ENCODE measurements at regions not wholly inside any gene's neighbourhood (a gene's known extent, or its start where the extent isn't known, plus 50 kb on each side); places are given as distances from the start of the nearest gene placed in this dataset.
"Not testable (repeated sequence)": the region's sequence is repeated elsewhere in the genome, so short reads cannot be mapped to it uniquely, and the experiment has no call there.

DNA sequence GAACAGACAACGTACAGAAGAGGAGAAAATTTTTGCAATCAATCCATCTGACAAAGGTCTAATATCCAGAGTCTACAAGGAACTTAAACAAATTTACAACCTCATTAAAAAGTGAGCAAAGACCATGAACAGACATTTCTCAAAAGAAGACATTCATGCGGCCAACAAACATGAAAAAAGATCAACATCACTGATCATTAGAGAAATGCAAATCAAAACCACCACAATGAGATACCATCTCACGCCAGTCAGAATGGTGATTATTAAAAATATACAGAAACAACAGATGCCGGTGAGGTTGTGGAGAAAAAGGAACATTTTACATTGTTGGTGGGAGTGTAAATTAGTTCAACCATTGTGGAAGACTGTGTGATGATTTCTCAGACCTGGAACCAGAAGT is 149.0 kb upstream of the OLIG3 start:
- not testable (repeated sequence) for H3K4me1 ChIP-seq (ENCODE audit: control insufficient read depth, insufficient read depth, low read length, poor library complexity, severe bottlenecking); H3K9me3 ChIP-seq (ENCODE audit: control insufficient read depth, low read length); H3K36me3 ChIP-seq (ENCODE audit: control insufficient read depth, insufficient read depth, low read length); H3K4me3 ChIP-seq (ENCODE audit: extremely low read depth, insufficient read depth, low read length, poor library complexity, severe bottlenecking); H3K27ac ChIP-seq (ENCODE audit: low read depth, low read length, severe bottlenecking)
- WGBS, 2 experiments (ENCODE audit: insufficient coverage in 2 of 2) = 90 to 100% methylated on average over 2 of the region's 4 CpGs

DNA sequence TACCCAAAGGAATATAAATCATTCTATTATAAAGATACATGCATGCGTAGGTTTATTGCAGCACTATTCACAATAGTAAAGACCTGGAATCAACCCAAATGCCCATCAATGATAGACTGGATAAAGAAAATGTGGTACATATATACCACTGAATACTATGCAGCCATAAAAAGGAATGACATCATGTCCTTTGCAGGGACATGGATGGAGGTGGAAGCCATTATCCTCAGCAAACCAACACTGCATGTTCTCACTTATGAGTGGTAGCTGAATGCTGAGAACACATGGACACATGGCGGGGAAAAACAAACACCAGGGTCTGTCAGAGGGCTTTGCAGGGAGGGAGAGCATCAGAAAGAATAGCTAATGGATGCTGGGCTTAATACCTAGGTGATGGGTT is 149.4 kb upstream of the OLIG3 start:
- 67% methylated on average over 1 of the region's 2 CpGs; no CpG with 5 or more reads in 1 of the 2 experiments for WGBS, 2 experiments (ENCODE audit: insufficient coverage in 2 of 2)
- not testable (repeated sequence) for H3K9me3 ChIP-seq (ENCODE audit: control insufficient read depth, low read length); H3K4me3 ChIP-seq (ENCODE audit: extremely low read depth, insufficient read depth, low read length, poor library complexity, severe bottlenecking); H3K4me1 ChIP-seq (ENCODE audit: control insufficient read depth, insufficient read depth, low read length, poor library complexity, severe bottlenecking); H3K27ac ChIP-seq (ENCODE audit: low read depth, low read length, severe bottlenecking); H3K36me3 ChIP-seq (ENCODE audit: control insufficient read depth, insufficient read depth, low read length)

DNA sequence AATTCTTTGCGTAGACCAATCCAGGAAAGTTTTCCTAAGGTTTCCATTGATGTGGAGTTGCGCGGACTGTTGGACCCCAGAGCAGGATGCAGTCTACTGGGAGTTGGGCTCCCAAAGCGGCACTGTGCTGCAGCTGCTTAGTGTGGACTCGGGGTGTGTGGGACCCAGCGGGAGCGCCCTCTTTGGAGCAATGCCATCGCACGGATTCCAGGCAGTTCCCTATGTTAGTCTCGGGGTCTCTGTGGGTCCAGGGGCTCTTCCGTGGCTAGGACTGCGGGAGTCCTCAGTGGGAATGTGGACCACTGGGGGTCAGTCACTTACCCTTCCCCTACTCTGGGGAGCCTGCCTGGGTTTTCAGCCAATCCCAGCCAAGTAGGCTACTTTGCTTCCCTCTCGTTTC is 151.7 kb upstream of the OLIG3 start:
- no peaks in the 10 kb centered on the region for H3K9me3 ChIP-seq (ENCODE audit: control insufficient read depth, low read length)
- WGBS, 2 experiments (ENCODE audit: insufficient coverage in 2 of 2) = 91 to 95% methylated on average over 11 to 13 of the region's 13 CpGs
- no peaks in the 10 kb centered on the region for H3K36me3 ChIP-seq (ENCODE audit: control insufficient read depth, insufficient read depth, low read length)
- no peak overlapping the region for H3K4me3 ChIP-seq (ENCODE audit: extremely low read depth, insufficient read depth, low read length, poor library complexity, severe bottlenecking)
- H3K4me1 ChIP-seq (ENCODE audit: control insufficient read depth, insufficient read depth, low read length, poor library complexity, severe bottlenecking) = no peaks in the 10 kb centered on the region
- no peak overlapping the region for H3K27ac ChIP-seq (ENCODE audit: low read depth, low read length, severe bottlenecking)

DNA sequence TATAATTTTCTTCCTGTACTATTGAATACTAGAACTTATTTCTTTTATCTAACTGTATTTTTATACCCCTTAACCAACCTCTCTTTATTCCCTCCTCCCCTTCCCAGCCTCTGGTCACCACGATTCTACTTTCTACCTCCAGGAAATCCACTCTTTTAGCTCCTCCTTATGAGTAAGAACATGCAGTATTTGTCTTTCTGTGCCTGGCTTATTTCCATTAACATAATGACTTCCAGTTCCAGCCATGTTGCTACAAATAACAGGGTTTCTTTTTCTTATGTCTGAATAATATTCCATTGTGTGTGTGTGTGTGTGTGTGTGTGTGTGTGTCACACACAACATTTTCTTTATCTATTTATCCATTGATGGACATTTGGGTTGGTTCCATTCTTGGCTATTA is 152.3 kb upstream of the OLIG3 start:
- WGBS, 2 experiments (ENCODE audit: insufficient coverage in 2 of 2) = no CpG with 5 or more reads among the region's 1 CpG
- no peaks in the 10 kb centered on the region for H3K9me3 ChIP-seq (ENCODE audit: control insufficient read depth, low read length)

DNA sequence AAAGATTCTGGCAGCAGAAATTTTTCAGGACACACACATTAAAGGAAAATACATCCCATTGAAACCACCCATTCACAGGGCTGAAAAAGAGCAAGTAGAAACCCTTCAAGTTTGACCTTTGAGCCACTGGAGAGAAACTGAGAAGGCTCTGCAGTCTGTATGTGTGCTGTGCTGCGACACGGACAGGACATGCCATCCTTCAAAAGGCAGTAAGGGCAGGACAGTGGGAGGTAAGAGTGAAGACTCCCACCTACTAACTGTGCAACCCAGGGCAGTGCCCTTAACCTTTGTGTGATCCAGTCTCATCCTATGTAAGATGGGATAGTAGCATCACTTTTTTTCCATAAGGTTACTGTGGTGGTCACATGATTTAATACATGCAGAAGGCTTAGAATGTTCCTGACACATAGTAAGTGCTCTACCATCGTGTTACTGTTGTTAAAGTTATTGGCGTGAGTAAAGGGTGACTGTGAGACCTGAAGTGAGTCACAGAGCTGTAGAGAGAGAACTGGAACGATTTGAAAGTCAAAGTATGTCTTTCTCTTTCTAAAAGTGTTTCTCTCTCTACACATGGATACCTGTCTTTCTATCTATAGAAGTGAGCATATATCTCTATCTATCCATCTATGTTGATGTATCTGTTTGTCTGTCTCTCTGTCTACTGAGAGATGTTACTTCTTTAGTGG is 153.7 kb upstream of the OLIG3 start:
- H3K4me1 ChIP-seq (ENCODE audit: control insufficient read depth, insufficient read depth, low read length, poor library complexity, severe bottlenecking) = no peaks in the 10 kb centered on the region
- no peak overlapping the region for H3K4me3 ChIP-seq (ENCODE audit: extremely low read depth, insufficient read depth, low read length, poor library complexity, severe bottlenecking)
- H3K9me3 ChIP-seq (ENCODE audit: control insufficient read depth, low read length) = peaks cover 3% of the 10 kb centered on the region
- H3K36me3 ChIP-seq (ENCODE audit: control insufficient read depth, insufficient read depth, low read length) = no peaks in the 10 kb centered on the region
- WGBS, 2 experiments (ENCODE audit: insufficient coverage in 2 of 2) = 89% methylated on average over 2 of the region's 5 CpGs; no CpG with 5 or more reads in 1 of the 2 experiments
- H3K27ac ChIP-seq (ENCODE audit: low read depth, low read length, severe bottlenecking) = no peak overlapping the region

More for the DNA sequence above, 152.3 kb upstream of the OLIG3 start:
- H3K27ac ChIP-seq (ENCODE audit: low read depth, low read length, severe bottlenecking) = no peak overlapping the region
- no peak overlapping the region for H3K4me3 ChIP-seq (ENCODE audit: extremely low read depth, insufficient read depth, low read length, poor library complexity, severe bottlenecking)
- no peaks in the 10 kb centered on the region for H3K4me1 ChIP-seq (ENCODE audit: control insufficient read depth, insufficient read depth, low read length, poor library complexity, severe bottlenecking)
- no peaks in the 10 kb centered on the region for H3K36me3 ChIP-seq (ENCODE audit: control insufficient read depth, insufficient read depth, low read length)

DNA sequence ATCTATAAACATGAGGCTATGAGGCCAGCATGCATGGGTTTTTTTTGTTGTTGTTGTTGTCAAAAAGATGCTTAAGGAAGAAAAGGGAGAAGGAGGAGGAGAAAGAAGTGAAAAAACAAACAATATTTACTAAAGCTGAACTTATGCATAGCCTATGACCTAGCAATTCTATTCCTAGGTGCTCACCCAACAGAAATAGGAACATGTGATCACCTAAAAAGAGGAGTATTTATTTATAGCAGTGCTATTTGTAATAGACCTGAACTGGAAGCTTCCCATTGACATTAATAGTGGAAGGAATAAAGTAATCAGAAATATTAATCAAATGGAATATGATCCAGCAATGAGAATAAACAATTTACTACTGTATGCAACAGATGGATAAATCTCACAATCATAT is 156.5 kb upstream of the OLIG3 start:
- no peaks in the 10 kb centered on the region for H3K4me1 ChIP-seq (ENCODE audit: control insufficient read depth, insufficient read depth, low read length, poor library complexity, severe bottlenecking)
- H3K36me3 ChIP-seq (ENCODE audit: control insufficient read depth, insufficient read depth, low read length) = no peaks in the 10 kb centered on the region
- H3K9me3 ChIP-seq (ENCODE audit: control insufficient read depth, low read length) = peaks cover 17% of the 10 kb centered on the region
- no peak overlapping the region for H3K4me3 ChIP-seq (ENCODE audit: extremely low read depth, insufficient read depth, low read length, poor library complexity, severe bottlenecking)
- H3K27ac ChIP-seq (ENCODE audit: low read depth, low read length, severe bottlenecking) = no peak overlapping the region

DNA sequence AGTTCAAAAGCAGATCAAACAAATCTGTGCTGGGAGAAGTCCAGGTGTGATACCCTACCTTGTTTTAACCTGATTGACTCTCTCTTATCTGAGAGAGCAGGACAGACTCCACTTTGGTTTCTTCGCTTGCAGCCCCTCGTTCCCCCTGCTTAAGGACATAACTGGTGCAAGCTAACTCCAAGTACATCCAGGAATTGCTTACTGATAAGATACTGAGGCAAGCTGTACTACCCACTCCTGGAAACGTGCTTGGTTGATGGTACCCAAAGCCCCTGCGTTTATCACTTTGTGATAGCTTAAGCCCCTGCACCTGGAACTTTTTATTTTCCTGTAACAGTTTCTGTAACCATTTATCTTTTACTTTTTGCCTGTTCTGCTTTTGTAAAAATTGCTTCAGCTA is 157.0 kb upstream of the OLIG3 start:
- WGBS, 2 experiments (ENCODE audit: insufficient coverage in 2 of 2) = 73 to 75% methylated on average over 4 of the region's 4 CpGs
- Histone ChIP-seq H3K4me3 (ENCODE audit: extremely low read depth, insufficient read depth, low read length, poor library complexity, severe bottlenecking) (no peak overlapping the region), H3K4me1 (ENCODE audit: control insufficient read depth, insufficient read depth, low read length, poor library complexity, severe bottlenecking) (no peaks in the 10 kb centered on the region), H3K36me3 (ENCODE audit: control insufficient read depth, insufficient read depth, low read length) (no peaks in the 10 kb centered on the region), H3K27ac (ENCODE audit: low read depth, low read length, severe bottlenecking) (no peak overlapping the region), H3K9me3 (ENCODE audit: control insufficient read depth, low read length) (peaks cover 21% of the 10 kb centered on the region)

DNA sequence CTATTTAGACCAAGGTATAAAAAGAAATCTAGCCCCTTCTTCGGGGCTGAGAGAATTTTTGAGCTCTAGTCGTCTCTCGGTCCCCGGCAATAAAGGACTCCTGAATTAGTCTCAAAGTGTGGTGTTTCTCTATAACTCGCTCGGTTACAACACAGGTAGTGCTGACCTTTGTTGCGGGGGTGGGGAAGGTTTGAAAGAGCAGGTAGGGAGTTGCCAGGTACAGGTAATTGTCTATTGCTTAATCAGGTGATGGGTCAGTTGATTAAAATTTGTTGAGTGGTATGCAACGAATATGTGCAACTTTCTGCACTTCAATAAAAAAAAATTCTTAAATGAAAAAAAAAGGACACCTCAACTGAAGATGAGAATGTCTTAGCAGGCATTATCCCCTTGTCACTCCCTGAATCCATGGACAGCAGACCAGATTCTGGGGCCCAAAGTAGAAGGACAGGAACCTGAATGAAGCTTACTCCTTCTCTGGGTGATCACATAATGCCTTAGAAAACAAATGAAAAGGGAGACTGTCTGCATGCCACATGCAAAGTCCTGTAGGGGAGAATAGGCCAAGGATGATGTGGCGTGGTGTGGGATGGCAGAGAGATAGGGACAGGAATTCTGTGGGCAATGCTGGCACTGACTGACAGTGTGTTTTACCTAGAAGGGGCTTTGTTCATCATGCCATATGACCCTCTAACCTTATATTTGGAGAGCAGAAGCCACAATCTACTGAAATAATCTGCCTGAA is 157.6 kb upstream of the OLIG3 start:
- H3K4me1 ChIP-seq (ENCODE audit: control insufficient read depth, insufficient read depth, low read length, poor library complexity, severe bottlenecking) = no peaks in the 10 kb centered on the region
- H3K36me3 ChIP-seq (ENCODE audit: control insufficient read depth, insufficient read depth, low read length) = no peaks in the 10 kb centered on the region
- H3K27ac ChIP-seq (ENCODE audit: low read depth, low read length, severe bottlenecking) = no peak overlapping the region
- H3K4me3 ChIP-seq (ENCODE audit: extremely low read depth, insufficient read depth, low read length, poor library complexity, severe bottlenecking) = no peak overlapping the region
- WGBS, 2 experiments (ENCODE audit: insufficient coverage in 2 of 2) = 86 to 100% methylated on average over 5 to 7 of the region's 9 CpGs
- peaks cover 24% of the 10 kb centered on the region for H3K9me3 ChIP-seq (ENCODE audit: control insufficient read depth, low read length)

DNA sequence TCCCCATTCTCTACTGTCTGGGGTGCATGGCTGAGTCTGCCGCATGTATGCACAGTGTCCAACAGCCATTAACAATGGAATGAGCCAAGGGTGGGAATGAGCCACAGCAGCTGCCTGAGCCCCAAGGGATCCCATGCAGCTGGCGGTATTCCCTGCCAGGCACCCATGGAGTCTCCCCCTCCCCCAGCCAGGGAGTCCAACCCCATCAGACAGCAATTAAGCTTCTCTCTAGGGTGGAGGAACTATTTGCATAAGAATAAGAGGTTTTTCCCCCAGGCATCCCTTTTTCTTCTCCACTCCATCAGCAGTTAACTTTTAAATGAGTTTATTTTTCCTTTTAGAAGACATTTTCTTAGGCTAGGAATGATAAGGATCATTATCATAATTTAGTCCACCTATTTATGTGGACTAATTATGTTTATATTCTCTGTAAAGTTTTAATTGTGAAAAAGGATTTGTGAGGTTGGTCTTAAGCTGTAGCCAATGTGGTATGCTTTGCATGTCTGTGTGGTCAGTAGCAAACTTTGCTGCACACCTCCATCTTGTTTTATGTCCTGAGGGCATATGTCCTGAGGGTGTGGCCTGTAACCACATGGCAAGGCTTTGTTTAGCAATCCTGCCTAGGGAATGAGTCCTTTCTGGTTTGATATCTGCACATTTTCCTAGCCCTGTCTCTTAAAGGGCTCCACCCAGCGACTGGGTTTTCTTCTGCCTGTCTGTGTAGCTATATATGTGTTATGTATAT is 158.9 kb upstream of the OLIG3 start:
- no peak overlapping the region for H3K27ac ChIP-seq (ENCODE audit: low read depth, low read length, severe bottlenecking)
- H3K4me3 ChIP-seq (ENCODE audit: extremely low read depth, insufficient read depth, low read length, poor library complexity, severe bottlenecking) = no peak overlapping the region
- H3K4me1 ChIP-seq (ENCODE audit: control insufficient read depth, insufficient read depth, low read length, poor library complexity, severe bottlenecking) = no peaks in the 10 kb centered on the region
- H3K9me3 ChIP-seq (ENCODE audit: control insufficient read depth, low read length) = peaks cover 25% of the 10 kb centered on the region
- H3K36me3 ChIP-seq (ENCODE audit: control insufficient read depth, insufficient read depth, low read length) = no peaks in the 10 kb centered on the region
- 90% methylated on average over 2 of the region's 3 CpGs; no CpG with 5 or more reads in 1 of the 2 experiments for WGBS, 2 experiments (ENCODE audit: insufficient coverage in 2 of 2)

DNA sequence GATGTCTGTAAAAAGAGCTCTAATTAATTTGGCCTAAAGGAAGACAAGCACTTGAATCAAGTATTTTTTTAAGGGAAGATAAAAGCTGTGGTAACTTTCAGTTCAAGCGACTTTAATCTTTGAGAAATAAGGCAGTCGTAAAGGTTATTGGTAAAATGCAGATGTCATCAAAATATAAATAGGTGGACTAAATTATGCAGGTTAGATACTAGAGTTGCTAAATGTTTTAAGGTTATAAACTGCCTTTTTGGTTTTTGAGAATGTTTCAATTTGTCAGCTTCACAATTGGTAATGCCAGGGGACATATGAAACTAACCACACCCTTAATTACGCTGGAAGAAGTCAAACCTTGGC is 159.5 kb upstream of the OLIG3 start:
- Histone ChIP-seq H3K4me1 (ENCODE audit: control insufficient read depth, insufficient read depth, low read length, poor library complexity, severe bottlenecking) (no peaks in the 10 kb centered on the region), H3K9me3 (ENCODE audit: control insufficient read depth, low read length) (peaks cover 25% of the 10 kb centered on the region), H3K4me3 (ENCODE audit: extremely low read depth, insufficient read depth, low read length, poor library complexity, severe bottlenecking) (no peak overlapping the region), H3K27ac (ENCODE audit: low read depth, low read length, severe bottlenecking) (no peak overlapping the region), H3K36me3 (ENCODE audit: control insufficient read depth, insufficient read depth, low read length) (no peaks in the 10 kb centered on the region)
- 94 to 100% methylated on average over 2 of the region's 3 CpGs for WGBS, 2 experiments (ENCODE audit: insufficient coverage in 2 of 2)
